HEK293 (cell line): ENCODE measurements at regions not wholly inside any gene's neighbourhood (a gene's known extent, or its start where the extent isn't known, plus 50 kb on each side); places are given as distances from the start of the nearest gene placed in this dataset.
"Not testable (repeated sequence)": the region's sequence is repeated elsewhere in the genome, so short reads cannot be mapped to it uniquely, and the experiment has no call there.

Experiments
- CTCF ChIA-PET: fragments of 350-600 bp; formaldehyde crosslinking; extraction: SDS; loops from one replicate; lab custom pipeline; 2021; ENCODE audit warnings: antibody characterized with exemption; lab: Yijun Ruan, JAX
- POLR2A ChIA-PET: fragments of 300-600 bp; formaldehyde crosslinking; extraction: SDS; loops from one replicate; lab custom pipeline; 2020; ENCODE audit warnings: antibody characterized with exemption, inconsistent platforms; lab: Yijun Ruan, JAX
- H3K27ac ChIP-seq: fragments of 200-500 bp; sonication (Bioruptor generic); 2 replicates; pipeline ENCODE4 v1.5.1; 2014; ENCODE audit warnings: low read depth, low read length, control low read depth, inconsistent platforms; ENCODE audit errors: extremely low read depth
- H3K36me3 ChIP-seq, 2 experiments: fragments of 200-500 bp in 1 of 2; sonication (Bioruptor generic) in 1 of 2; 1 replicate in 1 of 2; 2 replicates in 1 of 2; pipeline ENCODE4 v1.5.1; 2014 to 2017; ENCODE audit warnings: inconsistent platforms in 2 of 2, low read length in 2 of 2; ENCODE audit not compliant: control insufficient read depth in 2 of 2, insufficient read depth in 1 of 2
- H3K4me1 ChIP-seq: fragments of 200-500 bp; sonication (Bioruptor generic); 2 replicates; pipeline ENCODE4 v1.5.1; 2014; ENCODE audit warnings: mild to moderate bottlenecking, low read length, inconsistent platforms; ENCODE audit not compliant: control insufficient read depth, insufficient read depth
- H3K4me3 ChIP-seq: 2 replicates; pipeline ENCODE4 v1.5.1; 2011; ENCODE audit warnings: low read depth, mild to moderate bottlenecking, control low read depth, low read length, moderate library complexity
- H3K9me3 ChIP-seq: fragments of 200-500 bp; sonication (Bioruptor generic); 2 replicates; pipeline ENCODE4 v1.5.1; 2014; ENCODE audit warnings: low read depth, low read length, inconsistent platforms; ENCODE audit not compliant: control insufficient read depth, insufficient read depth
- BCL11B ChIP-seq: fragments of 450-650 bp; formaldehyde crosslinking; IDR thresholded peaks from 2 replicates; pipeline ENCODE4 v1.5.1; 2016; ENCODE audit warnings: low read depth, missing biosample characterization, missing genetic modification characterization
- EGR2 ChIP-seq: fragments of 450-650 bp; formaldehyde crosslinking; IDR thresholded peaks from 2 replicates; pipeline ENCODE4 v1.5.1; 2016; ENCODE audit warnings: low read depth, missing biosample characterization, missing genetic modification characterization
- GLI4 ChIP-seq: fragments of 450-650 bp; formaldehyde crosslinking; IDR thresholded peaks from 2 replicates; pipeline ENCODE4 v1.5.1; 2016; ENCODE audit warnings: missing biosample characterization, missing genetic modification characterization
- GLIS1 ChIP-seq: fragments of 450-650 bp; formaldehyde crosslinking; IDR thresholded peaks from 2 replicates; pipeline ENCODE4 v1.5.1; 2016; ENCODE audit warnings: missing biosample characterization, missing genetic modification characterization
- HOXA7 ChIP-seq: sonication (generic); formaldehyde crosslinking; IDR thresholded peaks from 2 replicates; pipeline ENCODE4 v1.8.1; 2022; ENCODE audit warnings: missing genetic modification reagents, borderline replicate concordance
- IKZF3 ChIP-seq: fragments of 450-650 bp; IDR thresholded peaks from 2 replicates; pipeline ENCODE4 v1.5.0; 2018; ENCODE audit warnings: missing biosample characterization, mild to moderate bottlenecking, missing genetic modification characterization, moderate library complexity
- KLF1 ChIP-seq: fragments of 450-650 bp; formaldehyde crosslinking; IDR thresholded peaks from 2 replicates; pipeline ENCODE4 v1.5.1; 2016; ENCODE audit warnings: missing biosample characterization, missing genetic modification characterization
- OVOL3 ChIP-seq: fragments of 450-650 bp; formaldehyde crosslinking; IDR thresholded peaks from 2 replicates; pipeline ENCODE4 v1.5.1; 2016; ENCODE audit warnings: missing biosample characterization, missing genetic modification characterization
- TRIM28 ChIP-seq: IDR thresholded peaks from 2 replicates; pipeline ENCODE4 v1.6.1; 2011; ENCODE audit warnings: low read length, control low read depth, borderline replicate concordance
- YY1 ChIP-seq: fragments of 450-650 bp; formaldehyde crosslinking; IDR thresholded peaks from 2 replicates; pipeline ENCODE4 v1.5.1; 2018; ENCODE audit warnings: missing biosample characterization, missing genetic modification characterization
- ZBTB48 ChIP-seq: fragments of 450-650 bp; formaldehyde crosslinking; IDR thresholded peaks from 2 replicates; pipeline ENCODE4 v1.5.1; 2016; ENCODE audit warnings: missing biosample characterization, missing genetic modification characterization
- ZFHX2 ChIP-seq: fragments of 450-650 bp; formaldehyde crosslinking; conservative IDR thresholded peaks from 2 replicates; pipeline ENCODE4 v1.5.1; 2016; ENCODE audit warnings: missing biosample characterization, missing genetic modification characterization
- ZIC2 ChIP-seq: fragments of 450-650 bp; formaldehyde crosslinking; IDR thresholded peaks from 2 replicates; pipeline ENCODE4 v1.5.1; 2016; ENCODE audit warnings: missing biosample characterization, missing genetic modification characterization
- ZNF146 ChIP-seq: fragments of 450-650 bp; formaldehyde crosslinking; IDR thresholded peaks from 2 replicates; pipeline ENCODE4 v1.5.1; 2016; ENCODE audit warnings: missing biosample characterization, missing genetic modification characterization
- ZNF24 ChIP-seq: fragments of 450-650 bp; formaldehyde crosslinking; IDR thresholded peaks from 2 replicates; pipeline ENCODE4 v1.5.1; 2016; ENCODE audit warnings: missing biosample characterization, missing genetic modification characterization
- ZNF521 ChIP-seq: fragments of 450-650 bp; formaldehyde crosslinking; IDR thresholded peaks from 2 replicates; pipeline ENCODE4 v1.5.1; 2017; ENCODE audit warnings: missing biosample characterization, mild to moderate bottlenecking, missing genetic modification characterization
- ZNF555 ChIP-seq: fragments of 450-650 bp; formaldehyde crosslinking; conservative IDR thresholded peaks from 2 replicates; pipeline ENCODE4 v1.5.1; 2017; ENCODE audit warnings: missing biosample characterization, mild to moderate bottlenecking, missing genetic modification characterization, inconsistent platforms
- ZNF623 ChIP-seq: fragments of 450-650 bp; formaldehyde crosslinking; IDR thresholded peaks from 2 replicates; pipeline ENCODE4 v1.5.1; 2016; ENCODE audit warnings: missing biosample characterization, missing genetic modification characterization
- ZNF664 ChIP-seq: fragments of 450-650 bp; formaldehyde crosslinking; IDR thresholded peaks from 2 replicates; pipeline ENCODE4 v1.5.1; 2016; ENCODE audit warnings: missing biosample characterization, missing genetic modification characterization
- ZNF670 ChIP-seq: fragments of 450-650 bp; formaldehyde crosslinking; IDR thresholded peaks from 2 replicates; pipeline ENCODE4 v1.5.1; 2016; ENCODE audit warnings: missing biosample characterization, missing genetic modification characterization, low read depth
- ZNF707 ChIP-seq: fragments of 450-650 bp; formaldehyde crosslinking; IDR thresholded peaks from 2 replicates; pipeline ENCODE4 v1.5.1; 2016; ENCODE audit warnings: missing biosample characterization, missing genetic modification characterization
- ZNF785 ChIP-seq: fragments of 450-650 bp; formaldehyde crosslinking; IDR thresholded peaks from 2 replicates; pipeline ENCODE4 v1.5.1; 2016; ENCODE audit warnings: missing biosample characterization, missing genetic modification characterization
- ZSCAN23 ChIP-seq: fragments of 450-650 bp; formaldehyde crosslinking; IDR thresholded peaks from 2 replicates; pipeline ENCODE4 v1.5.1; 2016; ENCODE audit warnings: missing biosample characterization, missing genetic modification characterization
- TF ChIP-seq, protein P1 (sequence below): fragments of 450-650 bp; formaldehyde crosslinking; IDR thresholded peaks from 2 replicates; pipeline ENCODE4 v1.5.1; 2016; ENCODE audit warnings: missing biosample characterization, missing genetic modification characterization
- TF ChIP-seq, protein P2 (sequence below): fragments of 450-650 bp; formaldehyde crosslinking; IDR thresholded peaks from 2 replicates; pipeline ENCODE4 v1.5.1; 2016; ENCODE audit warnings: missing biosample characterization, missing genetic modification characterization
- TF ChIP-seq, protein P3 (sequence below): fragments of 450-650 bp; formaldehyde crosslinking; IDR thresholded peaks from 2 replicates; pipeline ENCODE4 v1.5.1; 2016; ENCODE audit warnings: missing biosample characterization, missing genetic modification characterization

DNA sequence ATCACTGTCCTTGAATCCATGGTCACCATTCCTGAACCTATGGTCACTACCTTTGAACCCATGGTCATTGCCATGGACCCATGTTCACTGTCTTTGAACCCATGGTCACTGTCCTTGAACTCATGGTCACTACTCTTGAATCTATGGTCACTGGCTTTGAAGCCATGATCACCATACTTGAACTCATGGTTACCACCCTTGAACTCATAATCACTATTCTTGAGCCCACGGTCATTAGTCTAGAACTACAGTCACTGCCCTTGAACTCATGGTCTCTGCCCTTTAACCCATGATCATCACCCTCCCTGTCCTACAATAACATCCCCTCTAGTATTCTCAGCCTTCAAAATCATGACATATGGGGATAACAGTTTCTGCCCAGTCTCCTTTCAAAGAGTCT lies 270.5 kb downstream of the CXCL12 start (continued):
- TF ChIP-seq OVOL3 (tag by site-specific recombination) (no peak), ZNF24 (tag by site-specific recombination) (no peak), TRIM28 (no peak), ZNF785 (tag by site-specific recombination) (no peak), BCL11B (tag by site-specific recombination) (no peak)

DNA sequence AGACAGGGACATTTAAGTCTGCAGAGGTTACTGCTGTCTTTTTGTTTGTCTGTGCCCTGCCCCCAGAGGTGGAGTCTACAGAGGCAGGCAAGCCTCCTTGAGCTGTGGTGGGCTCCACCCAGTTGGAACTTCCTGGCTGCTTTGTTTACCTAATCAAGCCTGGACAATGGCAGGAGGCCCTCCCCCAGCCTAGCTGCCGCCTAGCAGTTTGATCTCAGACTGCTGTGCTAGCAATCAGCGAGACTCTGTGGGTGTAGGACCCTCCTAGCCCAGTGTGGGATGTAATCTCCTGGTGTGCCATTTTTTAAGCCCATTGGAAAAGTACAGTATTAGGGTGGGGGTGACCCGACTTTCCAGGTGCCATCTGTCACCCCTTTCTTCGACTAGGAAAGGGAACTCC lies 272.6 kb downstream of the CXCL12 start:
- CTCF ChIA-PET, H3K4me1 ChIP-seq, H3K9me3 ChIP-seq, H3K27ac ChIP-seq, H3K36me3 ChIP-seq, POLR2A ChIA-PET, H3K4me3 ChIP-seq: not testable (repeated sequence)
- TF ChIP-seq YY1 (tag by site-specific recombination) = 0 out of 2 replicates have a peak, but pooled peaks have one; percentile 29
- TF ChIP-seq KLF1 (tag by site-specific recombination) = peak; percentile 21; the same call in 1 of the 2 replicates
- TF ChIP-seq GLIS1 (tag by site-specific recombination) = peak; percentile 45; the same call in 1 of the 2 replicates
- peak; percentile 79 for TF ChIP-seq ZFHX2
- TF ChIP-seq EGR2 (tag by site-specific recombination) = peak; percentile 86
- TF ChIP-seq ZIC2 (tag by site-specific recombination) = peak; percentile 35; the same call in 1 of the 2 replicates
- 0 out of 2 replicates have a peak, but pooled peaks have one; percentile 22 for TF ChIP-seq IKZF3 (tag by site-specific recombination)

DNA sequence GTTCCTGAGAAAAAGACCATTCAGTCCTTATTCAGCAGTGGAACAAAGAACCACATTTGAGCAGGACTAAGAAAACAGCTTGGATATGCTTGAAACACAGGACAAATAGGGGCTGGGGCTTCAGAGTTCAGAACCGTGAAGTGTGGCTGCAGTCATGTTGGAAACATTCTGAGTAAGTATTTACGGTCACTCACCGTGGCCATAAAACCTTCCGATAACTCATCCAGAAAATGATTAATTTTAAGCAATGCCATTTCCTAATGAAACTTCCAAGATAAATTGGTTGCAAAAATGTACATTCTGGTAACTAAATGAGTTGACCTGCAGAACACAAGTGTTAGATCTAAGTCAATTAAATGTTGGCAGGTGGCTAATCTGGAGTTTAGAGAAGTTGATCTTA lies 279.2 kb downstream of the CXCL12 start:
- Histone ChIP-seq H3K36me3 (no peaks in the 10 kb centered on the region), H3K4me1 (no peaks in the 10 kb centered on the region), H3K9me3 (no peaks in the 10 kb centered on the region), H3K4me3 (no peak overlapping the region), H3K27ac (no peak overlapping the region)
- TF ChIP-seq ZBTB48 (tag by site-specific recombination) (no peak), GLI4 (tag by site-specific recombination) (no peak), ZNF707 (tag by site-specific recombination) (no peak), HOXA7 (CRISPR knock-in tag) (no peak), ZNF623 (tag by site-specific recombination) (no peak), ZNF146 (no peak), ZNF521 (tag by site-specific recombination) (no peak), ZNF670 (no peak), ZNF664 (tag by site-specific recombination) (no peak), ZNF555 (tag by site-specific recombination) (no peak), ZSCAN23 (no peak)
- TF ChIP-seq, protein P1, sequence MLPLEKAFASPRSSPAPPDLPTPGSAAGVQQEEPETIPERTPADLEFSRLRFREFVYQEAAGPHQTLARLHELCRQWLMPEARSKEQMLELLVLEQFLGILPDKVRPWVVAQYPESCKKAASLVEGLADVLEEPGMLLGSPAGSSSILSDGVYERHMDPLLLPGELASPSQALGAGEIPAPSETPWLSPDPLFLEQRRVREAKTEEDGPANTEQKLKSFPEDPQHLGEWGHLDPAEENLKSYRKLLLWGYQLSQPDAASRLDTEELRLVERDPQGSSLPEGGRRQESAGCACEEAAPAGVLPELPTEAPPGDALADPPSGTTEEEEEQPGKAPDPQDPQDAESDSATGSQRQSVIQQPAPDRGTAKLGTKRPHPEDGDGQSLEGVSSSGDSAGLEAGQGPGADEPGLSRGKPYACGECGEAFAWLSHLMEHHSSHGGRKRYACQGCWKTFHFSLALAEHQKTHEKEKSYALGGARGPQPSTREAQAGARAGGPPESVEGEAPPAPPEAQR (tag by site-specific recombination) = no peak
- TF ChIP-seq, protein P2, sequence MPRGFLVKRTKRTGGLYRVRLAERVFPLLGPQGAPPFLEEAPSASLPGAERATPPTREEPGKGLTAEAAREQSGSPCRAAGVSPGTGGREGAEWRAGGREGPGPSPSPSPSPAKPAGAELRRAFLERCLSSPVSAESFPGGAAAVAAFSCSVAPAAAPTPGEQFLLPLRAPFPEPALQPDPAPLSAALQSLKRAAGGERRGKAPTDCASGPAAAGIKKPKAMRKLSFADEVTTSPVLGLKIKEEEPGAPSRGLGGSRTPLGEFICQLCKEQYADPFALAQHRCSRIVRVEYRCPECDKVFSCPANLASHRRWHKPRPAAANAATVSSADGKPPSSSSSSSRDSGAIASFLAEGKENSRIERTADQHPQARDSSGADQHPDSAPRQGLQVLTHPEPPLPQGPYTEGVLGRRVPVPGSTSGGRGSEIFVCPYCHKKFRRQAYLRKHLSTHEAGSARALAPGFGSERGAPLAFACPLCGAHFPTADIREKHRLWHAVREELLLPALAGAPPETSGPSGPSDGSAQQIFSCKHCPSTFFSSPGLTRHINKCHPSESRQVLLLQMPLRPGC (tag by site-specific recombination) = no peak
- TF ChIP-seq, protein P3, sequence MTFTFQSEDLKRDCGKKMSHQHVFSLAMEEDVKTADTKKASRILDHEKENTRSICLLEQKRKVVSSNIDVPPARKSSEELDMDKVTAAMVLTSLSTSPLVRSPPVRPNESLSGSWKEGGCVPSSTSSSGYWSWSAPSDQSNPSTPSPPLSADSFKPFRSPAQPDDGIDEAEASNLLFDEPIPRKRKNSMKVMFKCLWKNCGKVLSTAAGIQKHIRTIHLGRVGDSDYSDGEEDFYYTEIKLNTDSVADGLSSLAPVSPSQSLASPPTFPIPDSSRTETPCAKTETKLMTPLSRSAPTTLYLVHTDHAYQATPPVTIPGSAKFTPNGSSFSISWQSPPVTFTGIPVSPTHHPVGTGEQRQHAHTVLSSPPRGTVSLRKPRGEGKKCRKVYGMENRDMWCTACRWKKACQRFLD = no peak
- CTCF ChIA-PET = no interaction called here
- POLR2A ChIA-PET = no interaction called here
